HG02852 (cell line): ENCODE measurements at regions not wholly inside any gene's neighbourhood (a gene's known extent, or its start where the extent isn't known, plus 50 kb on each side); places are given as distances from the start of the nearest gene placed in this dataset.
"Not testable (repeated sequence)": the region's sequence is repeated elsewhere in the genome, so short reads cannot be mapped to it uniquely, and the experiment has no call there.

Experiments
- ATAC-seq: cut with Tn5 transposase; IDR thresholded peaks from one replicate; pipeline ENCODE4 v1.9.1; 2021; ENCODE audit warnings: mild to moderate bottlenecking, moderate library complexity; ENCODE audit not compliant: unreplicated experiment

GRCh38 chr13:79837741-79838450 lies 356.9 kb downstream of the NDFIP2 start:
- no peak for ATAC-seq

- ATAC-seq = not testable (repeated sequence)
Observed at GRCh38 chr13:79836121-79836520, 355.2 kb downstream of the NDFIP2 start.

GRCh38 chr13:79834876-79835275 lies 353.9 kb downstream of the NDFIP2 start:
- ATAC-seq = no peak

- ATAC-seq = no peak
Observed at GRCh38 chr13:79833991-79834390, 353.0 kb downstream of the NDFIP2 start.

GRCh38 chr13:79831556-79831955 lies 350.6 kb downstream of the NDFIP2 start:
- ATAC-seq = no peak

- no peak for ATAC-seq
Observed at GRCh38 chr13:79830945-79831344, 350.0 kb downstream of the NDFIP2 start.

- ATAC-seq = no peak
Observed at GRCh38 chr13:79830426-79830825, 349.5 kb downstream of the NDFIP2 start.

GRCh38 chr13:79829880-79830279 lies 348.9 kb downstream of the NDFIP2 start:
- no peak for ATAC-seq

- no peak for ATAC-seq
Observed at GRCh38 chr13:79825959-79826358, 345.0 kb downstream of the NDFIP2 start.

- no peak for ATAC-seq
Observed at GRCh38 chr13:79815041-79815440, 334.1 kb downstream of the NDFIP2 start.

- ATAC-seq = peak; percentile 65
Observed at GRCh38 chr13:79812070-79812850, 331.3 kb downstream of the NDFIP2 start.

GRCh38 chr13:79811170-79811569 lies 330.2 kb downstream of the NDFIP2 start:
- ATAC-seq = no peak

GRCh38 chr13:79810669-79811068 lies 329.7 kb downstream of the NDFIP2 start:
- no peak for ATAC-seq

GRCh38 chr13:79810018-79810417 lies 329.1 kb downstream of the NDFIP2 start:
- ATAC-seq = no peak

- ATAC-seq = no peak
Observed at GRCh38 chr13:79808475-79808874, 327.5 kb downstream of the NDFIP2 start.

GRCh38 chr13:79807554-79807953 lies 326.6 kb downstream of the NDFIP2 start:
- no peak for ATAC-seq

GRCh38 chr13:79806821-79807220 lies 325.9 kb downstream of the NDFIP2 start:
- ATAC-seq = no peak

GRCh38 chr13:79805317-79805716 lies 324.4 kb downstream of the NDFIP2 start:
- ATAC-seq = no peak

GRCh38 chr13:79803989-79804388 lies 323.0 kb downstream of the NDFIP2 start:
- no peak for ATAC-seq

GRCh38 chr13:79803296-79803695 lies 322.3 kb downstream of the NDFIP2 start:
- ATAC-seq = no peak

- no peak for ATAC-seq
Observed at GRCh38 chr13:79802389-79803085, 321.6 kb downstream of the NDFIP2 start.
